CD4-positive, alpha-beta T cell treated with Interleukin-6 at 100 ng/mL for 8 hours (primary cell): ENCODE measurements at regions not wholly inside any gene's neighbourhood (a gene's known extent, or its start where the extent isn't known, plus 50 kb on each side); places are given as distances from the start of the nearest gene placed in this dataset.

ENCODE experiments used
- DNase-seq: peaks from one replicate; pipeline ENCODE4 v3.0.0-alpha.2; 2020; ENCODE audit warnings: mixed read lengths, low spot score

DNA sequence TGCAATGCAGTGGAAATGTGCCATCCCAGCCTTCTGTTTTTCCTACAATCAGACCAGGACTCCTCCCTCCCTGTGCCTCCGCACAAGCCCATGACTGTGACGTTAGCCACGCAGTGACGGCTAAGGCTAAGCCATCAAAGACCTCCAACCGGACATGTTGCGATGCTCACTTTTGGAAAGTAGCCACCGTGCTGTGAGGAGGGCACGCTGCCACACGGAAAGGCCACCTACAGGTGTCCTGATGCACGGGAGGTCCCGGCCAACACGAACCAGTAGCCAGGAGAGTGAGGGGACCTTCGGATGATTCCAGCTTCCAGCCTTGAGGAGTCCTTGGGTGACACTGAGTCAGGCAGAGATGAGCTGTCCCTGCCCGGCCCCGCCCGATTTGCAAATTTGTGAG, 53.9 kb downstream of the FOXL1 start:
- no peak for DNase-seq

DNA sequence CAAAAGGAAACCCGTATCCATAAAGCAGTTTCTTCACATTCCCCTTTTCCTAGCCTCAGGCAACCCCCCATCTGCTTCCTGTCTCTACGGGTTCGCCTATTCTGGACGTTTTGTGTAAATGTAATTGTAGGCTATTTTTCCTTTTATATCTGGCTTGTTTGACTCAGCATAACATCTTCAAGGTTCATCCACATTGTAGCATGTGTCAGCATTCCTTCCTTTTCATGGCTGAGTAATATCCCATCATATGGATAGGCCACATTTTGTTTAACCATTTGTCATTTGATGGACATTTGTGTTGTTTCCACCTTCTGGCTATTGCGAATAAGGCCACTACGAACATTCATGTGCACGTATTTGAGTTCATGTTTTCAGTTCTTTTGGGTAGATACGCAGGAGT, 54.6 kb downstream of the FOXL1 start:
- no peak for DNase-seq

DNA sequence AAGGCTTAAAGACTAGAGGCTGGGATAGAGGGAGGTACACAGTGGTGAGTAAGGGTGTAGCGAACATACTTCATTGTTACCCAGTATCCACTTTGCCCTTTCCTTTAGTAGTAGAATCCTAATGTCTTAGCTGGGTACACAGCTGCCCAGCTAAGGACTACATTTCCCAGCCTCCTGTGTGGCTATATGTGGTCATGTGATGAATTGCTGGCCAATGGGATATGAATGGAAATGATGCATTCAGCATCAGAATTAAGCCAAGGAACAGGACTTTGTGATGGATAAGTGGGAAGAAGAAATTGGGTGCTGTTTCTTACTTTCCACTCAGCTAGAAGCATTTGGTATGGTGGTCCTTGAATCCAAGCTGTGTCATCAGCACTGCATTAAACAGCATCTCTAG, 55.9 kb downstream of the FOXL1 start:
- no peak for DNase-seq

DNA sequence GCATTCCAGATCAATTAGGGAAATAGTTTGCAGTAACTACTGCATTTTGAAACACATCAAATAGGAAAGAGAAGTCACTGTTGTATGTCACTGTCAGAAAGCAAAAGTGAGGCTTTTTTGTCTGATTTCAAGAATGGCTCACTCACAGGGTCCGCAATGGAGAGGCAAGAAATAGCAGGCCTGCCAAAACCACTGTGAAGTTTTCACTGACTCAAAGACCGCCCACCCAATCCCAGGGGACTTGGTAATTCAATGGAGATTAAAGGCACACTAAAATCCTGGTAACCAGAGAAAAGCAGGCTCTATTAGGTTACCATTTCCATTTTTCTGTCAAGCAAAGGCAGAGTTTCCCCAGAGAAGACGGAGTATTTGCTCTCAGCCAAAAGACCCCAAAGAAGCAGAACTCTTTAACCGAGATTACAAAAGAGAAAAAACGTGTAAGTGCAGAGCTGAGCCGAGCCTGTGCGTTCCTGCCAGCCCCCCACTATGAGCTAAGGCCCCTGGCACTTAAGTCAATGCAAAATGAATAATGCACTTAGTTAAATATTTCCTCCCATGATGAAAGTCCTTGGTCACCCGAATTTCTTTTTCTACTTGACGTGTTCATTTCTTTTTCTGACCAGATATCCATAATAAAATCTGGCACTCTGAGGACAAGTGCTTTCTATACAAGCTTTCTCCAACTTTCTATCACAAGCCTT, 57.0 kb downstream of the FOXL1 start:
- no peak for DNase-seq

DNA sequence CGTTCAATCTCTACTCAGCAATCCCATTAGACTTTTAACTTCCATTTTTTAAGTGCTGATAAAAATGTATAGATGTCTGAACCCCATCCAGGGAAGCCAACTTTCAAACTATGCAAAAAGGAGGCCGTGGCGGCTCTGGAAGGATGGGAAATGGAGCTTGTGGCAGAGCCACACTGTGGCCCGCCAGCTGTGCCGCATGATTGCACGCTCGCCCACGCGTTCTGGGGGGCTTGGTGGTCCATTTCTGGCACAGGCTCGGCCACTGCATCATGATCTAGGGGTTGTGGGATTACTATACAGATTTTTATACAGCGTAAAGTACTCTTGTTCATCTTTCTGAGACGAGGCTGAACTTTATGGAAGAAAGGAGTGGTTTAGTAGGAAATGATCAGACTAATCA, 57.6 kb downstream of the FOXL1 start:
- DNase-seq = no peak

DNA sequence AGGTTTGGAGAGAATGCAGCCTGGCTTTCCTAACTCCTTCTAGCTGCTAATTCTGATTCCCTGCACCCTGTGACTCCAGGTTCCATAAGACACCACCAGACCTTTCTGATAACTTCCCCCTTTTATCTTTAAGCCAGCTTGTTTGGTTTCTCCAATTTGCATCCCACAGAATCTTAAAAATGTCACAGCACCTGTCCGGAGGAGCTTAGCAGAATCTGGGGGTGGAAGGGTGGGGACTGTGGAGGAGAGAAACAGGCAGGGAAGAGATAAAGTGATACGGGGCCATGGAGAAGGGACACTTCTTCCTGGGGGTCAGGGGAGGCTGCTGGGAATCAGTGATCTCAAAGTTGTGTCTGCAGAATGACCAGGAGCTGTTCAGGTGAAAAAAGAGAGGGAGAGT, 59.4 kb downstream of the FOXL1 start:
- no peak for DNase-seq

DNA sequence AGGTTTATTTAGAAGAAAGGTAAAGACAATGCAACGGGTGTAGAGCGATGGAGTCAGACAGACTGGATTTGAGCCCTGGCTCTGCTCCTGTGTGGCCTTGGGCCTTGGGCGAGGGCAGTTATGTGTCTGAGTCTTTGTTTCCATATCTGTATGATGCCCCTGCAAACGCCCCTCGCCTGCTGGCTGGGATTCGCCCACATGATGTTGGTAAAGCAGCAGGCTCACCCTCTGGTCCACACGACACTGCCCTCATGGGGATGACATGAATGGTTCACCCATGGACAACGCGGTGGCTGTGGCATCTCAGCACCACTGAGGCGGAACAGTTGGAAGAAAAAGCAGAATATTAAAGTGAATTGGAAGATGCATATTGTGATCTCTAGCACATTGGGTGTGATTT, 60.3 kb downstream of the FOXL1 start:
- DNase-seq = no peak

DNA sequence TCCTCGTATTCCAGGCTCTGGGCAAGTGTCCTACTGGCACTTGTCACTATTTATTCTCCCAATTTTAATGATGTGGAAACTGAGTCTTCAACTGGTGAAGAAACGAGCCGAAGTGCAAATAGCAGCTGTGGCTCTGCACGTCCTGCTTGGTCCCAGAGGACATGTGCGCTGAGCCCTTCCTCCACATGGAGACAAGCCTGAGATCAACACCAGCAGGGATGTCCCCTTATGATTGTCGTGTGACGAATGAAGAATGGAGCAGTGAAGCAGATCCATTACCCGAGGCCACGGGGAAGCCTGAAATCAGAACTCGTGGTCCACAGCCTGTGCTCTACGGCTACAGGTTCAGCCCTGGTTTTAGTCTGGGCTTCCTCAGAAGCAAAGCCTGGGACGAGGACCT, 61.0 kb downstream of the FOXL1 start:
- DNase-seq = no peak

DNA sequence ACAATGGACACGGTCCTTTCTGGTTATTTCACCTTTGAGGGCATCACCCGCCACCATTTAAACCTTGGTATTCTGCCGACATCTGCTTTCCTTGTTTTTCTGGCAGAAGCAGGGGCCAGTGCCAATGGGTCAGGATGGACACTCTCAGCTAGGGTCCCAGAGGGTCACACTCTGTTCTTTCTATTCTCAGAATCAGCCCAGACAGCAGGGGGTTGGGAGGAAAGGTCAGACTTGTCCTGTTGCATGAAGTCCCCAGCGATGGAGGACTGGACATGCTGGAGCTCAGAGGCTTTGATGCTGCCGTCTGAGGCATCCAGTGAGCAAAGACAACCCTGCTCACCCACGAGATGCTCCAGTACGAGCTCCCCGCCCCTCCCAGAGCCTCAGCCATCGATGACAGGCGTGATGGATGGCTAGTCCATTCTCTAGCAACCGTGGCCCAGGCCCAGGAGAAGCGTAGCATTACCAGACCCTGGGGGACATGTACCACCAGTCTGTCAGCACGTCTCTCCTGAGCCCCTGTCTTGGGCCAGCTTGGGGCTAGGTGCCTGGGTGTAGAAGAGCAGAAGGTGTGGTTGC, 62.0 kb downstream of the FOXL1 start:
- DNase-seq = no peak

DNA sequence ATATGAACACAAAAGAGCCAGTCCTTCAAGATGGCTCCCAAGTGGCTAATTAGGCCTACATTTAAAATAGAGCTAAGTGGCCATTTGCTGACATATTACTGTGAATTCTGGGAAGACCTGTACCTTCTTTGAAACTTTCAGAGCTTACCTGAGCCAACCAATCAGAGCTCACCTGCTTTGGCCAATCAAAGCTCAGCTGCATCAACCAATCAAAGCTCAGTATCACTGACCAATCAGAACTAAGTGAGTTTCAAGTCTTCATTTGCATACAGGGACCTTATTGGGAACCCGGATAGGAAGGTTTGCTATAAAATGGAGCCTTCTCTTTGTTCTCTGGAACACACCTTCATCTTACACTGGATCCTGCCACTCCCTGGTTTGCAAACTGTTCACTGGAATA, 63.7 kb downstream of the FOXL1 start:
- no peak for DNase-seq

DNA sequence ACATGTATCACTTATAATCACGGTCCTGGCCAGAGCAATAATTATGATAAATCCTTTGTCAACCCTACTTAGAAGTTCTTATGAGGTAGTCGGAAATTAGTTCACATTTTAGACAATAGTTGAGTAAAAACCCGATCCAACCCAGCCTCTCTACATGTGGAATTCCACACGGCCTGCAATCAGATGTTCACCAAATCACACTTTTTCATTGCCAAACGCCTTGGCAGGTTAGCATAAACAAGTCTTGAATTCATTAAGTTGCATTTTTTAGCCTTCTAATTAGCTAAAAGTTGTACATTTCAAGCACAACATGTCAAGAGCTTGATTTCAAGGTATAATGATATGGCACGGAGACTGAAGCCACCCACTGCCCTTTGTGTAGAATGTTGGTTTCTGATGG, 65.3 kb downstream of the FOXL1 start:
- no peak for DNase-seq

DNA sequence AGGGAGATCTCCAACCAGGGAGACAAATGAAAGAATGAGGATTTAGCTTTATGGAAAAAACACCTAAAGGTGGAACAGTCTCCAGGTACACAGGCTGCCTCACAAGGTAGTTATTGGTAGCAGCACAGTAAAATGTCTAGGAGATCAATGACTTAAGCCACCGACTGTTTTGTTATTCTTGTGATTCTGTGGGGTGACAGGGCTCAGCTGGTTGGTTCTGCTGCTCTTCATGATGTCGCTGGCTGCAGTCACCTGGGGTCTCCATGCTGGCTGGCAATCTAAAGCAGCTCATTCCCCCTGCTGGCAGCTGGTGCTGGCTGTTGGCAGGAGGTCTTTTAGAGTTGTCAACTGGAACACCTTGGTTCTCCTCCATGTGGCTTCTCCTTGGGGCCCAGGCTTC, 69.2 kb downstream of the FOXL1 start:
- DNase-seq = no peak

DNA sequence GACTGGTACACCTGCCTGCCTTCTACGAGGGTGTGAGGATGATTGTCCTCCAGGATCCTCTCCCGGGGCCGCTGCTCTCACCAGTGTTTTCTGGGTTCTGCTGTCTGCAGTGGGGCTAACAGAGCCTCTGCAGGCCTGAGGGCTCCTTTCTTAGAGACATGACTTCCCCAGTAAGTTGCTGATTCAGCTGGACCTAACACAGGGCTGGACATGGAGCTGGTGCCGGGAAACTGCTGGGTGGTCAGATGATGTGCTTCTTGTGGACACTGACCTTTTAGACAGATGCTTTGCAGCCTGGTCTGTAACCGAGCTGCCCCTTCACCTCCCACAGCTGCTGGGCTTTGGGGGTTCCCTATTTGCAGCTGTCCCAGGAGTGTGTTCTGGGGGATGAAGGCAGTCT, 71.5 kb downstream of the FOXL1 start:
- DNase-seq = no peak

DNA sequence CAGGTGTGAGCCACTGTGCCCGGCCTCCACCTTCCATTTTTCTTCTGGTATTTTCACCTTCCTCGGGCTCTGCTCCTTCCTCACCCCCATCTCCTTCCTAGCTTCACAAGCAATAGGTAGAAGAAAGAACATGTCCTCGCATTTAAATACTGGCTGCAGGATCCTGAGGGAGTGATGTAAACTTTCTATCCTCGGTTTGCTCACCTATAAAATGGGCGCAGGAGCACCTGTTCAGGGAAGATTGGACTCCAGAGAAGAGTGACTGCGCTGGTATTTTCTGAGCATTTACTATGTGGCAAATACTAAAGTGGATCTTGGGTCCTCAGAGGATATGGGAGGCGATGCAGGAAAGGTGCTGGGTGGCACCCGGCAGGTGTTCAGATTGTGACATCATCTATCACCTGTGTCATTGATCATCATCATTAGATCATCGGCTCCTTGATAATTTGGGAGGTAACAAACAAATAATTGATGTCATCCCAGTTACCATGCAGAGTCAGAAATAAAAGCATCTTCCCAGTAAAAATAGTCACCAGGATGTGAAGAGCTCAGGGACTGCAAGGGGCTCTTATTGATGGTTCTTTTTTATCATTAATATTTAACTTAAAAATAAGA, 72.8 kb downstream of the FOXL1 start:
- no peak for DNase-seq

DNA sequence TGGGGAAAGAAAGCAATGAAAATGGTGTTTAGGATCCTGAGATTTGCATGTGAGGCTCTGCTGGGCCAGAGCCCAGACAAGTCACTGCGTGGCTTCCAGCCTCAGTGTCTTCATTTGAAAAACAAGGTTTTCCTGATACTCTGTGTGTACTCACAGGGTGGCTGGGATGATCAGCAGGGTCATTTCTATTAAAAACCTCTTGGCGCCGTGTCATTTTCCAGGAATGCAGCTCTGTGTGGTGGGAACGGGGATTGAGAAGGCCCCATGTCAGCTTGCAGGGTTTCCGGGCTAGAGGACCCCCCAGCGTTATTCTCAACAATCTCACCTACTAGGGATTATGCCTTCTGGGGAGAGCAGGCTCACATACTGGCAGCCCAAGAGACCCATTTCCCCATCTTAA, 73.5 kb downstream of the FOXL1 start:
- no peak for DNase-seq

DNA sequence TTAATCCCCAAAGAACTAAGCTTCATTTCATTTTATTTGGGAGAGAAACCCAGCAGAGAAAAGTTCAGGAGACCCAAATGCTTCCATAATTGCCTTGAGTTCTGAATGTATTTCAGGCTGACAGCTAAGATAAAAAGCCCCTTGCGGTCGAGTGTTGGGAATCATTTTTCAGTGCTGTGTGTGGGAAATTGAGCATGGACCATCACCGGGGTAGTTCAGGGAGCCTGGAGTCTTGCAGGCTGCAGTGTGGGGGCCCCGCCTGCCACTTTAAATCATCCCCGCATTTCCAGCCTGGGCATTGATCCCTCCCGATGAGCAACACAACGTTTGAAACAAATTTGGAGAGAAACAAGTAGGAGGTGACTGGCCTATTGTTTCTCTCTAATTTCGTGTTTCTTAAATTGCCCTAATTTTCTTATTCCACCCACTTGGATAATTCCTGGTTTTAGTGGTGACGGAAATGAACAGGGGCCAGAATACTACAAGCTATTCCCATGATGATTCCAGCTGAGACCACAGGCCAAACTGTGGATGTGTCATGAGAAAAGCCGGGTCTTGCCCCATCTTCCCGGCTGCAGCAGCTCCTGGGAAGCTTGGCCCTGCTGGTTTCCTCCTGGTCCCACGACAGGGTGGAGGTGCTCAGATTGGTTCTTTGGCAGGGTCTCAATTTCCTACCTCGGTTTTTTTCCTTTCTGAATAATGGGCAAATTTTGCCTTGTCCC, 75.1 kb downstream of the FOXL1 start:
- no peak for DNase-seq

DNA sequence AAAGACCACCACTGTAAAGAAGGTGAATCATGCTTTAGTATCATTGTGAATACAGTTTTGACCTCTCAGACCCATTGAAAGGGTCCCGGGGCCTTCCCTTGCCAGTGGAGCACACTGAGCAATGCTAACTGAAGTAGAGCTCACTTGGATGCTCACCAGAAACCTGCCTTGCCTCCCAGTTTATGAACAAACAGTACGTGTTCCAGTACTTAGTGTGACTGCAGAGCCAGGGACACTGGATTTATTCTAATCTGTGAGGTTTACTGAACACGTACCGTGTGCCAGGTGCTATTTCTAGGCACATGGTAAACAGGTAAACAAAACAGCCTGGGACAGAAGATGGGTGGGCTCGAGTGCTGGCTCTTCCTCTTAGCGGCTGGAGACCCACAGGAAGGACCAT, 79.6 kb downstream of the FOXL1 start:
- no peak for DNase-seq

DNA sequence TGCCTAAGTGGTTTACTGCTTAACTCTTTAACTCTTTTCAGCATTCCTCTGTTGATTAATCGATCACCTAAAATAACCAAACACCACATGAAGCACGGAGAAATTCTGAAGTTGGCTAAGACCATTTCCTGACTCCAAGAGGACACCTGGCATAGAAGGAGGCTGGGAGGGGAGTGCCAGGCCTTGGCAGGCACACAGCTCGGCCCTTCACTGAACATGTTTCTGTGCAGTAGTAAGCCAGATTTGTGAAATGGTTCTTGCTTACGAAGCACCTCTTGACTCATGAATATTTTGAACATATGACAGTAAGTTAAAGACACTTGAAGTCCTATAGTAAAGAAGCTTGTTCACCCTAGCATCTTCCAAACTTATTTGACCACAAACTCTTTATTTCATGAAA, 82.3 kb downstream of the FOXL1 start:
- DNase-seq = no peak

DNA sequence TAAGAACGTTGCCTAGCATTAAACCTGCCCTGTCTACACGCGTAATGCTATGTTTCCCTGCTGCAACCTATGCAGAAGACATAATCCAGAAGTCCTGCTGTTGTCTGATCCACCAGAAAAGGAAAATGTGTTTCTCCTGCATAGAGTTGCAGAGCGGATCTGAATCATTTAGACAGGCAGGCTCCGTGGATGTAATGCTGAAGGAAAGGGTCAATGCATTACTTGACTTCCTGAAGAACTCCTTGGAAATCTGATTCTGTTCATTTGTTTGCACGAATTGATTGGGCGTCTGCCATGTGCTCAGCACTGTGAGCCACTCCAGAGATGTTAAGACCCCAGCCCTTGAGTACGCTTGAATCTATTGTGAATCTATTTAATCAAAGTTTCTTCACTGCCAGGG, 83.4 kb downstream of the FOXL1 start:
- DNase-seq = no peak

DNA sequence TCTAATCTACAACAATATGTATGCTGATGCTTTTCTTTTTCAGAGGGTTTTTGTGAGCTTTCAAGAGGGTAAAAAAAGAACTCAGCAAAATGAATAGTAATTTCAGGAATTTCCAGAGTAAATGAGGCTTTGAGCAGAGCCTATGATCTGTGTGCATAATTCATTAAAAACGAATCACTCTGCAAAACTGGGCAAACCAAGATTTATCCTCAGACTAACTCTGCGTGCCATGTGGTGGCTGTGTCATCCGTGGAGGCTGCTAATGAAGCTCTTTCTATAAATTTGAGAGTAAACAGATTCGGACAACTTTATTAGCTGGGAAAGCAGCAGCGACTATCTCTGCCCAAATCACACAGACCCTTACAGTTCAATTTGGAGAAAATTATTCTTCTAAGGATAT, 83.8 kb downstream of the FOXL1 start:
- DNase-seq = no peak

DNA sequence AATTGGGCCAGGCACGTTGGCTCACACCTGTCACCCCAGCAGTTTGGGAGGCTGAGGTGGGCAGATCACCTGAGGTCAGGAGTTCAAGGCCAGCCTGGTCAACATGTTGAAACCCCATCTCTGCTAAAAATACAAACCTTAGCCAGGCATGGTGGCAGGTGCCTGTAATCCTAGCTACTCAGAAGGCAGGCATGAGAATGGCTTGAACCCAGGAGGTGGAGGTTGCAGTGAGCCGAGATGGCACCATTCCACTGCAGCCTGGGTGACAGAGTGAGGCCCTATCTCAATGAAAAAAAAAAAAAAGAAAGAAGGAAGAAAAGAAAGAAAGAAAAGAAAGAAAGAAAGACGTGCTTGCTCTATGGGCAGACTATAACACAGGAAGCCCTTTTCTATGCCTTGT, 84.4 kb downstream of the FOXL1 start:
- no peak for DNase-seq

DNA sequence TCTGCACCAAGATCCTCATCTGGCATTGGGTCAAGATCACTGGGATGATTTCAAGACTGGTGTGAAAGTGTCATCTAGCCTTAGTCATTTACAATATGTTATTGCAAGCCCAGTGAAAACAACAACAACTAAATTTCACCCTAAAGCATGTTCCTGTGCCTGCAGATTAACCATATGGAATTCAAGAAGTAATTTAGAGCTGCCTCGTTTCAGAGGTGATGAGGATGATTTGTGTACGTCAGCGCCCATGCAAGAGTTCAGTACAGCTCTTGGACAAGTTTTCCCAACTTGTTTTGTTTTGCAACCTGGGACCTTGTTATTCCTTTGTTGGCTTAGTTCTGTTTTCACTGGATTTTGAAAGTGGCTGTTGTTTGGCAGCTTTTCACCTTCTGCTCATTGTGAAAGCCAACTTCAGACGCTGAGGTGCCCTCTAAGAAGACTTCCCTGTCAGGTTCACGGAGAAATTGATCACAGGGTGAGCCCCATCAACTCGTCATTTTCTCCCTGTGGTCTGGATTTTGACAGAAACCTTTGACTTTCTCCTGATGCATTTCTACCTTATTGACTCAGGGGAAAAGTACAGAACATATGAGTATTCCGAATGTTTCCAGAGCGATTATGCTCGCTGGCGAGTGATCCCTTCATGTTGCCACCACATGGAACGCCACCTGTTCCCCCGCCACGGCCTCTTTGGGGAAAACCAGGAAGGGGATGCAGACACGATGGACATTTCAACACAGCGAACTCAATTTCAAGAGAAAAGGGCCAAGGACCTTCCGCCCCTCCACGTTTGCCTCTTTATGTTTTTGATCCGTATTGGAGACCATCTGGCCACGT, 85.6 kb downstream of the FOXL1 start:
- no peak for DNase-seq
